GM12872 (cell line): ENCODE measurements at regions not wholly inside any gene's neighbourhood (a gene's known extent, or its start where the extent isn't known, plus 50 kb on each side); places are given as distances from the start of the nearest gene placed in this dataset.

Experiments
- CTCF ChIP-seq: IDR thresholded peaks from 3 replicates; pipeline ENCODE4 v1.5.1; 2011; ENCODE audit warnings: low read depth, mild to moderate bottlenecking, low read length, moderate library complexity; ENCODE audit not compliant: insufficient read depth

GRCh38 chr6:25147223-25147622, 132.0 kb upstream of the CARMIL1 start:
- TF ChIP-seq CTCF: no peak

- no peak for TF ChIP-seq CTCF
These were observed 129.1 kb upstream of the CARMIL1 start for GRCh38 chr6:25150031-25150430.

GRCh38 chr6:25150863-25151262, 128.3 kb upstream of the CARMIL1 start:
- no peak for TF ChIP-seq CTCF

GRCh38 chr6:25153079-25153478, 126.1 kb upstream of the CARMIL1 start:
- no peak for TF ChIP-seq CTCF

GRCh38 chr6:25154034-25154596, 125.1 kb upstream of the CARMIL1 start:
- TF ChIP-seq CTCF: no peak

GRCh38 chr6:25155211-25155610, 124.0 kb upstream of the CARMIL1 start:
- no peak for TF ChIP-seq CTCF

GRCh38 chr6:25156123-25156522, 123.1 kb upstream of the CARMIL1 start:
- TF ChIP-seq CTCF: no peak
